Ovary (tissue), 7 donors: ENCODE measurements at regions not wholly inside any gene's neighbourhood (a gene's known extent, or its start where the extent isn't known, plus 50 kb on each side); places are given as distances from the start of the nearest gene placed in this dataset. TPM values are rescaled to one million over a fixed set of nuclear protein-coding genes. Genes with fewer than 3 reads are reported as not detected.

Source experiments
- DNase-seq, 5 donors: peaks; one replicate each; pipeline ENCODE4 v3.0.0-alpha.2; 2019 to 2020
- H3K27ac ChIP-seq, 2 donors: fragments of 200-600 bp; one replicate each; pipeline versions ENCODE4 v1.5.1 to v1.8.0; 2019 to 2022
- H3K27me3 ChIP-seq: fragments of 200-600 bp; one replicate; pipeline ENCODE4 v1.8.0; 2022
- H3K36me3 ChIP-seq: fragments of 200-600 bp; sonication (generic); one replicate; pipeline ENCODE4 v1.5.1; 2019
- H3K4me1 ChIP-seq: one replicate; pipeline ENCODE4 v1.8.1; 2013; ENCODE audit warnings: mild to moderate bottlenecking, moderate library complexity; ENCODE audit not compliant: insufficient read depth
- H3K4me3 ChIP-seq: fragments of 200-600 bp; sonication (generic); one replicate; pipeline ENCODE4 v1.5.1; 2017
- H3K9me3 ChIP-seq, 2 donors: fragments of 200-600 bp in 1 of 2; sonication (generic) in 1 of 2; one replicate each; pipeline versions ENCODE4 v1.5.1 to v1.8.1; 2013 to 2019; ENCODE audit warnings: mild to moderate bottlenecking in 1 of 2, moderate library complexity in 1 of 2
- EP300 ChIP-seq: sonication (generic); formaldehyde crosslinking; IDR thresholded peaks from one replicate; pipeline ENCODE4 v1.6.1; 2017; ENCODE audit warnings: antibody characterized with exemption
- POLR2A ChIP-seq: fragments of 450-650 bp; IDR thresholded peaks from one replicate; pipeline ENCODE4 v1.6.1; 2017; ENCODE audit warnings: antibody characterized with exemption, mild to moderate bottlenecking, moderate library complexity
- WGBS, 3 donors: extraction: QIAGEN DNeasy Blood & Tissue Kit in 1 of 3; methylation state at CpG; one replicate each; pipeline versions ENCODE4 v1.1.5 to v1.1.7; 2013 to 2017; 5-methylcytosine and 5-hydroxymethylcytosine counted together
- intact Hi-C, 4 donors: fragments of 100-400 bp; cut with DNase I; formaldehyde crosslinking; loops; one replicate each; pipeline versions ENCODE4 v1.11.0 to v1.15.1; 2022 to 2023
- small RNA-seq: library from RNA; depleted of rRNA; stranded (forward); fragments of <200 nt; gene quantifications from one replicate; pipeline ENCODE3, GENCODE V24; 2016
- TF ChIP-seq, protein P1 (sequence below), 3 donors: fragments of 450-650 bp in 2 of 3; fragments of 200-600 bp in 1 of 3; IDR thresholded peaks; one replicate each; pipeline versions ENCODE4 v1.5.1 to v1.8.0; 2016 to 2022; ENCODE audit warnings: antibody characterized with exemption in 3 of 3, mild to moderate bottlenecking in 1 of 3
- donor health status: DM: no; HTN: no; CAD: no; lungs with moderate emphysema.
- donor health status: DM: no; HTN: no; CAD: no.
- donor health status: Bipolar disorder and iron deficiency.
- donor health status: DM: no; HTN: no; CAD: no.
- donor health status: DM: yes; HTN: yes; CAD: no.

DNA sequence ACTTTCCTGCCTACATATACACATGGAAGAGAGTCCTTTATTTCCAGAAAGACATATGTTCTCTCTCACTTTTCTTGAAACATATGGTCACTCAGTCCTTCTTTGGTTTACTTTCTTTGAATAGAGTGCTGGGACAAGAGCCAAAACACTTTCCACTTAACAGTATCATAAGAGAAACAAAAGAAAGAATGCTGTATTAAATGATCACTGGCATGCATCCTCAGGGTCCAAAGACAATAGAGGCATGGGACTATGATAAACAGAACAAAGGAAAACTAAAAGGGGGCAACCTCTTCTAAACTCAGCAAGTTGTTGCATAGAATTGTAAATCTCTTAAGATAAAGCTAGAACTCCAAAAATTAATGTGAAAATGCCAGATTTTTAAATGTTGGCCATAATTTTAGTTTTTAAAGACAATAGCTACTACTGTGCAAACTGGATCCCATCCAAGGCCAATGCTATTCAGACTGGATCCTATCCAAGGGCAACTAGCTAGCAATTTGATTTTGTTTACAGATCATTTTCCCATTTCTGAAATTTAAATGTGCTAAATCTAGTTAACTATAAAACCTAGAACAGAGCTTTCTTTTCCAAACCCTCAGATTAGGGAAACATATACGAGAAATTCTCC lies 687.5 kb downstream of the SORCS3 start:
- H3K27me3 ChIP-seq: no peaks in the 10 kb centered on the region
- TF ChIP-seq, protein P1, sequence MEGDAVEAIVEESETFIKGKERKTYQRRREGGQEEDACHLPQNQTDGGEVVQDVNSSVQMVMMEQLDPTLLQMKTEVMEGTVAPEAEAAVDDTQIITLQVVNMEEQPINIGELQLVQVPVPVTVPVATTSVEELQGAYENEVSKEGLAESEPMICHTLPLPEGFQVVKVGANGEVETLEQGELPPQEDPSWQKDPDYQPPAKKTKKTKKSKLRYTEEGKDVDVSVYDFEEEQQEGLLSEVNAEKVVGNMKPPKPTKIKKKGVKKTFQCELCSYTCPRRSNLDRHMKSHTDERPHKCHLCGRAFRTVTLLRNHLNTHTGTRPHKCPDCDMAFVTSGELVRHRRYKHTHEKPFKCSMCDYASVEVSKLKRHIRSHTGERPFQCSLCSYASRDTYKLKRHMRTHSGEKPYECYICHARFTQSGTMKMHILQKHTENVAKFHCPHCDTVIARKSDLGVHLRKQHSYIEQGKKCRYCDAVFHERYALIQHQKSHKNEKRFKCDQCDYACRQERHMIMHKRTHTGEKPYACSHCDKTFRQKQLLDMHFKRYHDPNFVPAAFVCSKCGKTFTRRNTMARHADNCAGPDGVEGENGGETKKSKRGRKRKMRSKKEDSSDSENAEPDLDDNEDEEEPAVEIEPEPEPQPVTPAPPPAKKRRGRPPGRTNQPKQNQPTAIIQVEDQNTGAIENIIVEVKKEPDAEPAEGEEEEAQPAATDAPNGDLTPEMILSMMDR (IDR thresholded peaks at IDR 0.05): no peak
- TF ChIP-seq POLR2A (no peak), EP300 (no peak)
- no peak overlapping the region for H3K4me3 ChIP-seq
- WGBS, 3 donors: 10 to 19% (median 11%) methylated on average over 1 of the region's 1 CpG
- no peaks in the 10 kb centered on the region for H3K9me3 ChIP-seq
- H3K4me1 ChIP-seq: no peaks in the 10 kb centered on the region
- no peak for DNase-seq
- no peak overlapping the region for H3K27ac ChIP-seq
- intact Hi-C loops: no loop called here
- H3K36me3 ChIP-seq: no peaks in the 10 kb centered on the region

Small RNAs in the stretch of these regions (small RNA-seq; reads per million reads assigned to genes)
- gene RNU6-463P: not detected
